GM18505 (cell line): ENCODE measurements at regions not wholly inside any gene's neighbourhood (a gene's known extent, or its start where the extent isn't known, plus 50 kb on each side); places are given as distances from the start of the nearest gene placed in this dataset.

ENCODE experiments used
- ATAC-seq: cut with Tn5 transposase; IDR thresholded peaks from one replicate; pipeline ENCODE4 v1.9.1; 2021; ENCODE audit not compliant: unreplicated experiment
- POLR2A ChIP-seq: IDR thresholded peaks from 4 replicates; pipeline ENCODE4 v1.6.1; 2011; ENCODE audit warnings: borderline replicate concordance; ENCODE audit not compliant: insufficient read depth, insufficient read length; ENCODE audit errors: extremely low read depth

DNA sequence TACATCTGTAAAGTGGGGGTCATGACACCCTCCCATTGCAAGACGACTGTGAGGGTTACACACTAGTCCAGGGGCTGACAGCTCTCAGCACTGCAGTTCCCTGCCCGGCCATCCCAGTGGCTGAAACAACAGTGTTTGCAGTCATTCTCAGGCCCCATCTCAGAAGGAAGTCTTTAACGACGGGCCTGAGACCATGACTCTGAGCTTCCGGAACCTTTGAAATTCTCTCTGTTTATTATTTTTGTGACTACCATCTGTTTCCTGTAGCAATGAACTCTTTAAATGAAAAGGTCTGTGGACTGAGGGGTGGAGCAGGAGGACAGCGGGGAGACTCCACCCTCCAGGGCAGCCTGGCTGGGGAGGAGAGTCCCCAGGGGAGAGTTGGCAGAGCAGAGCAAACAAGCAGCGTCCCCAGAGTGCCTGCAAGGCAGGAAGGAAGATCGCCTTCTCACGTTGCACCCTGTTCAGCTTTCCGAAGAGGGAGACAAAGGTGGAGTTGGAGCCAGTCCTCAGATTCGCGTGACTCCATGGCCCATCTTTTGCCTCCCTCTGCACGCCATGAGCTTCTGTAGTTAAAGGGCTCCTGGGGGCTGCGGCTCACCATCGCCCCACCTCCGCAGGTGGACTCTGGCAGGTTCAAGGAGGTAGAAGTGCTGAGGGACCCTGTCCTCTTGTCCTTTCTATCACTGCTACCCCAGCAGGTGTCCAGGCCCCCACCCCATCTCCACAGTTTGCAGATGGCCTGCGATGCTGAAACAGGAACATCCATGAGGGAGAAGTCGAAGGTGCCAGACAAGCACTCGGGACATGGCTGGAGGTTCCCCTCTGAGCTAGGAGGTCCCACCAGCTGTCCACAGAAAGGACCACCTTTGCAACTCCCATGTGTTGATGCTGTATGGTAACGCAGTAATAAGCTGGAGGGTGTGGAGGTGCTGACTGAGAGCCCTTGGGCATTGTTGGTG lies 525.8 kb upstream of the PROK2 start:
- peak; percentile 98 for ATAC-seq
- TF ChIP-seq POLR2A: no peak

DNA sequence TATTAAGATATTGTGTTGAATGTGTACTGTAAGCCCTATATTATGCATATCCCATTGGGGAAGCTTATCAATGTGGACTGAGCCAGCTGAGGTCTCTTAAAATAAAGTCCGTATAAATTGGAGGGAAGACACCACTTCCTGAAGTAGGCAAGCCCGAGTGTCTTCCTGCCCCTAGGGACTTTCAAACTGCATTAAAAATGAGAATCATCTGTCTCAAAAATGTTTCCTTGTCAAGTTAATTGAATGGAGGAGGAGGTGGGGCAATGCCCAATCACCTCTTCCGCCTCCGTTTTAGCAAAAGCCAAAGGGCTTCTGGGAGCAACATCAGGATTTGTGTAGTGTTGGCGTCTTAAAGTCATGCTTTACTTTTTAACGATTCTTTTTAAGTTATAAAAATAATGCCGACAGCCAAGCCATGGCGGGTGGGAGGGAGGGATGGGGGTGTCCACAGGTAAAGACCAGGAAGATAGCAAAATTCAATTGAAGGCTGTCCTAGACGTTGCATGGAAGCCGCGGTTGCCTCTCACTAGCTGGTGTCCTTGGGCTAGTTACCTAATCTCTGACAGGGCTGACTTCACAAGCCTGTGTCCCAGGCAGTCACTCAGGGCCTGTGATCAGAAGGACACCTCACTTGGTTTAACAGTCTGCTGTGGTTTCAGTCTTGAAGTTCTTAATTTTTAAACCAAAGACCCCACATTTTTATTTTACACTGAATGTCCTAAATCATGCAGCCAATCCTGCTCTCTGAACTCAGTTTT lies 524.9 kb upstream of the PROK2 start:
- ATAC-seq: no peak
- no peak for TF ChIP-seq POLR2A

DNA sequence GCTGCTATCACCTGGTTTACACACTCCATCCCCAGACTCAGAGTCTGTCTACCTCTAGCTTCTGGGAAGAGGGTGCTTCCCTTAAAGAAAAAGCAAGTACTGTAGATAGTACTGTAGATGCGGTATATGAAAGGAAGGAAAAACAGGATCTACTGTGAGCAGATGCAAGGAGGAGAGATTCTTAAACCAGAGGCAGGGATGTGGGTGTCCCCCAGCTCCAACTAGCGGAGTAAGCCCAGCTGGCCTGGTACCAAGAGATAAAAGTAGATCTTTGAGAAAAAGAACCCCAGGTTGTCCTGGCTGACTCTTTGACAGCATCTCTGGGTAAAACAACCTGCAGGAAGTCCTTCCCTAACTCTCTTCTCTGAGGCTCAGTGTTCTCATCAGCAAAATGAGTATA lies 523.7 kb upstream of the PROK2 start:
- ATAC-seq: no peak

DNA sequence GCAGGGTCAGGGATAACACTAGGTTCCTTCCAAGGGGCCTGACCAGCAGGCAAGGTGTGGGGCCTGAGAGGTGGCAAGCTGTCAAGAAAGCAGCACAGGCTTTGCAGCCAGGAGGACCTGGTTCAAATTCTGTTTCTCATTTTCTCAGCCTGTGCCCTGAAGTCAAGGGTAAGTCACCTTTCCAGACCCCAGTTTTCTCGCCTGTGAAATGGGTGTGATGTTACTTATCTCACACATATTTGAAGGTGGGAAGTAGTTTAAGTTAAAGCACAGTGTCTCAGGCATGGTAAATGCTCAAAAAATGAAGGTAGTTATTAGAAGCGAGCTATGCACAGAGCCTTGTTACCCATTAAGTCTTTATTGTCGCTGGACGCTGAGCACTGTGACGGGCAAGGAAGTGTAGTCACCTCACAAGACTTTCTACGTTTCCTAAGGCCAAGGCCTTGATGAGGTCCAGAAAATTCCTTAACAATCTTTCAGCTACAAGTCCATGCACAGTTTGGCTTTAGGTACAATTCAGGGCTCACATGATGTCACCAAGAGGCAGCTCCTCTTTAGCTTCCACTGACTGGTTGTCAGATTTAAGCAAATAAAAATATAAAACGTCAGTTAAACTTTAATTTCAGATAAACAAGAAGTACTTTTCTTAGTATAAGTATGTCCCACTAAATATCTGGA lies 522.6 kb upstream of the PROK2 start:
- ATAC-seq: no peak
- no peak for TF ChIP-seq POLR2A

More for the DNA sequence above, 523.7 kb upstream of the PROK2 start:
- TF ChIP-seq POLR2A: no peak

DNA sequence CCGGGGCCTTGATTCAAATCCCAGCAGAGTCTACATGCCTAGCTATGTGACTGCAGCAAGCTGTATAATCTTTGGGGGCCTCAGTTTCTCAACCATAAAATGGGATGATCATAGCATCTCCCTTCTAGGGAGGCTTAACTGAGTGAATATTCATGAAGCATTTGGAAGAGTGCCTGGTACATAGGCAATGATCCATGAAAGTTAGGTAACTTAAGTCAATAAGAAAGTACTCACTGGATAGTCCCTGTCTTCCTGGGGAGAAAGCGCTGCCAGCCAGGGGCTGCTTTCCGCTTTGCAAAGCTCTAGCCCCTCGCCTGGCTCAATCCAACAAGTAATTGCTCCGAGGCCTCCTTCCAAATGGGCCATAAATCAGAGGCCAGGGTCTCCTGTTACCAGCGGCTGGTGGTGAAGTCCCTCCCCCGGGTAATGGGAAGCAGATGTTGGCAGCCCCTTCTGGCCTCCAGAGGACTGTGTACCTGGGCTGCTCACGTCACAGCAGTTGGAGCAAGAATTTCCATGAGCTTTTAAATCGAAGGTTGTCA lies 521.9 kb upstream of the PROK2 start:
- TF ChIP-seq POLR2A: no peak
- ATAC-seq: no peak

DNA sequence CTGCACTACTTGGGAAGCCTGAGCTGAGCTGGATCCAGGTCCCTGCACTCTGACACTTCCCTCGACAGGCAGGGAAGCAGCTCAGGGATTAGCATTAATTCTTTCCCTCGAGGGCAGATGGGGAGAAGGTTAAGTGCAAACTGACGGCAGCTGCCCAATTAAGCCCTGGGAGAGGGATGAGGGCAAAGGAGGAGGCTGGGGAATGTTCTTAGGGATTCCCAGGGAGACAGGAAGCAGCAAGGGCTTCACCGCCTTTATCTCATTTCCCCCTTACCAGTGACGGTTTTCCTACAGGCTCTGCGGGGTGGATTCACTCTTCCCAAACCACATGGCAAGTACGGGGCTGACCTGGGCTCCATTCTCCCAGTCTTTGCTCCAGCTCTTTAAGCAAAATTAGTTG lies 519.0 kb upstream of the PROK2 start:
- TF ChIP-seq POLR2A: no peak
- no peak for ATAC-seq

DNA sequence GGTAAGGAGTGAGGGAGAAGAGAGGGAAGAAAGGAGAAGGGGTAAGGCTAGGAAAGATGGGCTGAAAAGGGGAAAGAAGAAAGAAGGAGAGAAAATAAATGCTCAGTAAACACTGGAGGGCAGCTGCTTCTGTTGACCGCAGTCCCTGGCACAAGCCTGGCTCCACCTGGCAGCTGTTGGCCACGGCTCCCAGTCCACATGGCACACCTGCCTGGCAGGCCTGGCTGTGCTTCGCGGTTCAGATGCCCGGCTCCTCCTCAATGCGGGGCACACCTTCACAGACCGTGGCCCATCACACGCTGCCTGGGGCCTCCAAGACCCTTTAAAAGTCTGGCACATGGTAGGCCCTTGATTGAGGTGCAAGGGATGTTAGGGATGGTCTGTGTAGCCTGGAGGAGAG lies 516.8 kb upstream of the PROK2 start:
- ATAC-seq: no peak
- no peak for TF ChIP-seq POLR2A

DNA sequence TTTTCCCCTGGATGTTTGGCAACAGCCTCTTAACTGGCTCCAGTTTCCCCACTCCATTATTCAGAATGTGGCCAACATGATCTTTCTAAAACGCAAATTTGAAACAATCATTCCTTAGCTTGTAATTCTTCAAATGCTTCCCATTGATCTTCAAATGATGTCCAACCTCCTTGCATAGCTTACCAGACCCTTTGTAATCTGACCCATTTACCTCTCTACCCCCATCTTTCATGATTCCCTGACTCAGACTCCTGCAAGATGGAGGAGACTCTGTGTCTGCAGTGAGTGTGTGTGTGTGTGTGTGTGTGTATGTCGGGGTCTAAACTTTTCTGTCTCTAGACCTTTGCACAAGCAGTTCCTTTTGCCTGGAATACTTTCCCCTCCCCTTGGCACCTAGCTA lies 515.7 kb upstream of the PROK2 start:
- ATAC-seq: no peak
- no peak for TF ChIP-seq POLR2A

DNA sequence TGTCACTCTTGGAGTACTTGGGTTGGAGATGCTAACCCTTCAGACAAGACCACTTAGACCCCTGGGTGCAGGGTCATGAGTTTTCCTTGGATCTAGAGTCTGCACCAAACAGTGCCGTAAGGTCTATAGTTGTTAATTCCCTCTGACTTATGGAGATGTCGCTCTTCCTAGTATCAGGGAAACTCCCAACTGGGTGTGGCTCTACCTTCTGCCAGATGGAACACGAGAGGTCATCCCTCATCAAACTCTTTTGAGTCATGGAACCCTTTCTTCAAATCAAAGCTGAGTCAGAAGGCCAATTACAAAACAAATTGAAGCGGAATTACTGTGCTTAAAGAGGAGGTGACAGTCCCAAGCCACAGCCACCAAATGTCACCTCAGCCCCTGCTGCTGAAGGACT lies 514.9 kb upstream of the PROK2 start:
- ATAC-seq: no peak
- no peak for TF ChIP-seq POLR2A

DNA sequence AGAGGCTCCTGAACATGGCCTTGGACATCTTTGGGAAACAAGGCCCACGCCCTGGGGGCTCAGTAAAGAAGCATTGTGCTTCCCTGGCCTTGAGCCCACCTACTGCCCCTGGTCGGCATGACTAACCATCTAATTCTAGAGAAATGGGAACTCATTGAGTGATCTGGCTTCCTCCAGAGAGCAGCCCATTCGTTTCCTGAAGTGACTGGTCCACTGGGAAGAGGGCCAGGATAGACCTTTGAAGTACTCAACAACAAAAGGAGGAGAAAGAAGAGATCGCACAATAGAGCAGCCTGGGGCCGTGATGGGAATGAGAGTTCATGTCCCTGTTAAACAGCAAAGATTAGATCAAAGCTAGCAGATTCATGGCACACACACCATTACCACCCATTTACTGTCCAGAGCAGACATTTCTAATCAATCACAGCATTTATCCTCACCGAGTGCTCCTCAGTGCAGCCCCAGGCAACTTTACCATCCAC lies 514.4 kb upstream of the PROK2 start:
- TF ChIP-seq POLR2A: no peak
- ATAC-seq: no peak

DNA sequence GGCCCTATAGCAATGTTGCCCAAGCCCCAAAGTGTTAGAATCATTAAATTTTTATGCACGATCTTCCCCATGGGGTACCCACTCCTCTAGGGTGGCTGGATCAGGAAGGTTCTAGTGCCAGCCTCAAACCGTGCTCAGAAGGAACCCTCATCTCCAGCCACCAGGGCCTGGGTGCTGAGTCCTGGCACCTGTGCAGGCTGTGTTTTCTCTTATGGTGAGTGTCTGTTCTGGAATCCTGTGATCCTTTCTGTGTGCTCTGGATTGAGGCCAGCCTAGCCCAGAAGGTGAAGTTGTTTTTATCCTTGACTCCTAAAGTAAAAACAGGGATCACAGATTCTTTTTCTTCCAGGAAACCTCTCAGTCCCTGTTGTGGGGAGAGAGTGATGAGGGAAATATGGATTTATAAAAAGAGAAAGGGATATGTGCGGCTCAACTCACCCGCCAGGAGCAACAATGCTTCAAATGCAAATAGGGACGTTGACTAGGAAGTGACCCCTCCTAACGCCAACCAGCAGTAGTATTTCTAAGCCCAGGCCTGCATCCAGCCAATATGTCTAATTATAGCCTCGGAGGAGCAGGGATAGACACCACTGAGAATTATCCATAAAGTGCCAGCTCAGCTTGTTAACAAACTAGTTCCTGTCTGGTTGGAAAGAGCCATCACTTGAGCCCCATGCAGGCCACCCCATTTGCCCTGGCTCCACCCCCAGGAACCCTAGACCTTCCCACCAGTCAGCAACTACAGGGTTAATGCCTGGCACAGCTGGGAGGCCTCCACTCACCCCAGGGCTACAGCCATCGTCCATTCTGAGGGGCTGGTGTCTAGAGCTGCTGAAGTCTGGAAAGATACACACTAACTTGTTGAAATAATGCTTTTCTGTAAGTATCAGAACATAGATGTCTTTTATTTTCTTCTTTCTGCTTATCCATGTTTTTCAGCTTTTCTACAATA lies 513.5 kb upstream of the PROK2 start:
- no peak for TF ChIP-seq POLR2A
- no peak for ATAC-seq

DNA sequence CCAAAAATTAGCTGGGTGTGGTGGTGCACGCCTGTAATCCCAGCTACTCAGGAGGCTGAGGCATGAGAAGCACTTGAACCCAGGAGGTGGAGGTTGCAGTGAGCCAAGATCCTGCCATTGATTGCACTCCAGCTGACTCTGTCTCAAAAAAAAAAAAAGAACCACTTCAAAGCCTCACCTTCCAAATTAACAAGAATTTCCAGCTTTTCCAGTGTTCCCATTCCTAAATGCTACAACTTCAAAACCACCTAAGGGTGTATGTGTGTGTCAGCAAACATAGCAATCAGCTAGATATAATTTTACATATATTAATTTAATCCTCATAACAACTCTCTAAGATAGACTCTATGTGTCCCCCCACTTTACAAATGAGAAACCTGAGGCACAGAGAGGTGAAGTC lies 512.5 kb upstream of the PROK2 start:
- no peak for TF ChIP-seq POLR2A
- no peak for ATAC-seq

DNA sequence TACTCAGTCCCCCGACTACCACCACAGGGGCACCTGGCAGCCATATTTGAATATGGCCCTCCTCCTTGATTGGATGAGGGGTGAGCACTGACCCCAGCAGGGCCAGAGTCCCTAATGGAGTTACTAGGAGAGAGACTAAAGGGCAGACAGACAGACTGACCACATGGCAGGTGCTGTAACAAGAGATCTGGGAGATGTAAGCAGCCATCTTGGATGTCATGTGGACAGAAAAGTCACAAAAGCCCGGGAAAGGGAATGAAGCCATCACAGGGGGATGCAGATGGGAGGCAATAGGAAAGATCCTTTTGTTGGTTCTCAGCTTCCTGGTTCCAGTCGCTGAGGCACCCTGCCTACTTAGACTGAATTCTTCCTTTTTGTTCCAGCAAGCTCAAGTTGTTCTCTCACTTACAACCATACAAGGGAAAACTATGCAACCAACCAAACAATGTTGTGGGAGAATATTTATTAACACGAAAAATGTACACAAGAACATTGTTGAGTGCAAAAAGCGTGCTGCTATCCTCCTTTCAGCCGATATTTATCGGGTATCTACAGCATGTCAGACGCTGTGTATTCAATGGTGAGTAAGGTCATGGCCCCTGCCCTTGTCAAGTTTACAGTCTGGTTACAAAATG lies 511.6 kb upstream of the PROK2 start:
- no peak for ATAC-seq
- TF ChIP-seq POLR2A: no peak
